Epithelial cell of esophagus (primary cell): ENCODE measurements at regions not wholly inside any gene's neighbourhood (a gene's known extent, or its start where the extent isn't known, plus 50 kb on each side); places are given as distances from the start of the nearest gene placed in this dataset.

ENCODE experiments used
- DNase-seq: peaks from one replicate; pipeline ENCODE4 v3.0.0; 2010; ENCODE audit warnings: low read depth
- H3K4me3 ChIP-seq: 2 replicates; pipeline ENCODE4 v1.5.1; 2011; ENCODE audit warnings: mild to moderate bottlenecking, low read length, control low read depth
- TF ChIP-seq, protein P1 (sequence below): IDR thresholded peaks from 2 replicates; pipeline ENCODE4 v1.5.1; 2011; ENCODE audit warnings: low read depth, mild to moderate bottlenecking, low read length, control low read depth, inconsistent platforms; ENCODE audit not compliant: insufficient read depth; ENCODE audit errors: missing control alignments

DNA sequence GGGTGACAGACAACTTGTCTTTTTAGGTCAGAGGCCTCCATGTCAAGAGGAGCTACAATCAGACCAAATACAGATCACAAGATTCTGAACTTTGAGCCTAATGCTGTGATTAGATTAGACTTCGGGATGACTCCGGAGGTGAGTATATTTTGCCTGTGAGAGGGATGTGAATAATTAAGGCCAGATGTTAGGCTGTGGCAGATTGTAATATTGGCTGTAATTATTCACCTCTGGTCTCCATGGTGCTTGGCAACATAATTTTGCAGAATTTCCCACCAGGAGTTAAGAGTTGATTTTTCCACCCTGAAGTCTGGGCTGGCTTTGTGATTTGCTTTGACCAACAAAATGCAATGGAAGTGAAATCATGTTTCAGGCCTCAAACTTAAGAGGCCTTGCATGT is 108.2 kb upstream of the CWC22 start:
- TF ChIP-seq, protein P1, sequence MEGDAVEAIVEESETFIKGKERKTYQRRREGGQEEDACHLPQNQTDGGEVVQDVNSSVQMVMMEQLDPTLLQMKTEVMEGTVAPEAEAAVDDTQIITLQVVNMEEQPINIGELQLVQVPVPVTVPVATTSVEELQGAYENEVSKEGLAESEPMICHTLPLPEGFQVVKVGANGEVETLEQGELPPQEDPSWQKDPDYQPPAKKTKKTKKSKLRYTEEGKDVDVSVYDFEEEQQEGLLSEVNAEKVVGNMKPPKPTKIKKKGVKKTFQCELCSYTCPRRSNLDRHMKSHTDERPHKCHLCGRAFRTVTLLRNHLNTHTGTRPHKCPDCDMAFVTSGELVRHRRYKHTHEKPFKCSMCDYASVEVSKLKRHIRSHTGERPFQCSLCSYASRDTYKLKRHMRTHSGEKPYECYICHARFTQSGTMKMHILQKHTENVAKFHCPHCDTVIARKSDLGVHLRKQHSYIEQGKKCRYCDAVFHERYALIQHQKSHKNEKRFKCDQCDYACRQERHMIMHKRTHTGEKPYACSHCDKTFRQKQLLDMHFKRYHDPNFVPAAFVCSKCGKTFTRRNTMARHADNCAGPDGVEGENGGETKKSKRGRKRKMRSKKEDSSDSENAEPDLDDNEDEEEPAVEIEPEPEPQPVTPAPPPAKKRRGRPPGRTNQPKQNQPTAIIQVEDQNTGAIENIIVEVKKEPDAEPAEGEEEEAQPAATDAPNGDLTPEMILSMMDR, result no peak
- no peak overlapping the region for H3K4me3 ChIP-seq
- DNase-seq, result no peak

DNA sequence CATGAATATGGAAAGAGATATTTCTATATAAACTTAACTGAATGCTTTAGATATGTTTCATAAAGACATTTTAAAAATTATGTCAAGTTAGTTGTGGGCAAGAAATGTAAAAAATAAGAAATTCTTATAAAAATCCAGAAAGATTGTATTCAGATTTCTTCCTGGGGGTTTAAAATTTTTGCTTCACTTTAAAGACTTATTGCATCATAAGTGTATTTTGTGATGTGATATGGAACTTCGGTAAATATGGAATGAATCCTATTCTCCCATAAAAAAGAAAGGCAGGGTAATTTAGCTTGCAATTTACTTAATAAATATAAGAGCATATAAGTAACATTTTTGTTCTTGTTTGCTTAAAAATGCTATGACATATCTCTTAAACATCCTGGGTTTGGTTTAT is 104.8 kb upstream of the CWC22 start:
- H3K4me3 ChIP-seq, result no peak overlapping the region
- TF ChIP-seq, protein P1, result no peak
- no peak for DNase-seq

DNA sequence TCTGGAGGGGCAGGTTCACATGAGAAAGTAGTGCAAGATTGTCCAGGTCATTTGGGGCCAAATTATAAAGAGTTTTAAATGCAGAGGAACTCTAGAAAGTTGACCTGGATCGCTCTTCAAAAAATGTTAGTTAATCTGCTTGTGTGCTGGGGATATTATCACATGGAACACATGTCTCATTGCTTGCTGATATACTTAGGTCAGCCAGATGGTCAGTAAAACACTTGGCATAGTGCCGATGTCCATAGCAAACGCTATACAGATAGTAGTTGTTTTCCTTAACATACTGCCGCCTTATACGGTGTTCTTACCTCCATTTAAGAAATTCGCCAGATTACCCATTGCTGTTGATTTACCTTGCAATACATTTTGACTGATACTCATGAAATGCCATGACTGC is 103.4 kb upstream of the CWC22 start:
- TF ChIP-seq, protein P1, result no peak
- no peak overlapping the region for H3K4me3 ChIP-seq
- no peak for DNase-seq

DNA sequence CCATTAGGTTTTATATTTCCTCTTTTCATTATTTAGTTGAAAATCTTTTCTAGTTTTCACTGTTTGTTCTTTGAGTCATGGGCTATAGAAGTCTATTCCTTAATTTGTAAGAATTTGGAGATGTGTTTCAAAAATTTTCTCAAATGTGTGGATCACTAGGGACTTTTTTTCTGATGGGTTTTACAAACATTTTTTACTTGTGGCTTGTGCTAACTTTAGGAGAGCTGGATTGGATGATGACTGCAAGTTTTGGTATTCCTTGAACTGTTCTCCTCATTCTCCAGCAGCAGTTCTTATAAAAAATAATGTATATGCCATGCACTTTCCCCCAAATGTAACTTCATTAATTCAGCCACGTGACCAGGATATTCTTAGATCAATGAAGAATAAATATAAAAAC is 94.7 kb upstream of the CWC22 start:
- H3K4me3 ChIP-seq, result no peak overlapping the region
- no peak for DNase-seq
- TF ChIP-seq, protein P1, result no peak

DNA sequence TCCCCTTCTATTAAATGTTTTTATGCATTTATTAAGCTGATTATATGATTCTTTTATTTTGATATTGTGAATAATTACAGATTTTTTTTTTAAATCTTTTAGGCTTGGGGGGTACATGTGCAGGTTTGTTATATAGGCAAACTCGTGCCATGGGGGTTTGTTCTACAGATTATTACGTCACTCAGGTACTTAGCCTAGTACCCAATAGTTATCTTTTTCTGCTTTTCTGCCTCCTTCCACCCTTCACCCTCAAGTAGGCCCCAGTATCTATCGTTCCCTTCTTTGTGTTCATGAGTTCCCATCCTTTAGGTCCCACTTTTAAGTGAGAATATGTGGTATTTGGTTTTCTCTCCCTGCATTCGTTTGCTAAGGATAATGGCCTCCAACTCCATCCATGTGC is 92.2 kb upstream of the CWC22 start:
- no peak overlapping the region for H3K4me3 ChIP-seq
- TF ChIP-seq, protein P1, result no peak
- DNase-seq, result no peak

DNA sequence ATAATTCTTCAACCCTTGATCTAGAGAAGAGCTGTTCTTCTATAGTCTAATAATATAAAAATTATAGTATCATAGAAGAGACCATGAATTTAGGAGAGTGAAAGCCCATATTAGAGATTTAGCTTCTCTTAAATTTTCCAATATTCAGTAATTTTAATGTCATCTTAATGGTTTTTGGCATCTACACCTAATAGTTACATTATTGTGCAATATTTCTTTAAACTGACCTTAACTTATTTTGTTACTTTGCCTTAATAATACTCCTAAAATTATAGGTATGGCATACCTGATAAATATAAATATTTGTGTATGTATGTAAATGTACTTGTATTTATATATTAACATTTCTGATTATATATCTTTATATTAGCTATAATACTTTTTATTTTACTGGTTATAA is 78.0 kb upstream of the CWC22 start:
- TF ChIP-seq, protein P1, result no peak

DNA sequence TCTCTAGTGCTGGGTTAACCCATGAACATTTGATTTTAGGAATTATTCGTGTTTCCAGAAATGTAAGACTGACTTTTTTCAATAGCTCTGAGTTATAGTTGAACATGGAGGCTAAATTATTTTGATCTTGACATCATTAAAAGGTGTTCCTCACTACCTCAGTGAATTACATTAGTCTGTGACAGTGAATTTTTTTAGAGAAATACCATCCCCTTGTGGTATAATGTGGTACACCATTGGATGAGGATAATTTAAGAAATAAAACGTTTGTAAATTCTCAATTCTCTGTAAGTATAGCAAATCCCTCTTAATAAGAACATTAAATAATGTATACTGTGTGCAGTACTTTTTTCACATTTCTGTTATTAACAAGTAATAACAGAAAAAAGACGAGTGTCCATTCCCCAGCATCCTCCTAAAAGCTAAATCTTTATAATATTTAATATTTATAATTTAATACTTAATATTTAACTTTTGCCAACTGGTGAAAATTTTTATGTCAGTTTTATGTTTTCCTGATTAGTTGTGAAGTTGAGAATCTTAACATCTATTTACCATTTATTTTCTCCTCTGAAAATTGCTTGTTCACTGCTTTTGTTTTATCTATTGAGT is 70.3 kb upstream of the CWC22 start:
- peak; percentile 36 for DNase-seq
- TF ChIP-seq, protein P1, result peak; percentile 67

More for the DNA sequence above, 78.0 kb upstream of the CWC22 start:
- DNase-seq, result no peak
- H3K4me3 ChIP-seq, result no peak overlapping the region

More for the DNA sequence above, 70.3 kb upstream of the CWC22 start:
- no peak overlapping the region for H3K4me3 ChIP-seq
